ENCODE measurements at regions not wholly inside any gene's neighbourhood (a gene's known extent, or its start where the extent isn't known, plus 50 kb on each side); places are given as distances from the start of the nearest gene placed in this dataset.
"Not testable (repeated sequence)": the region's sequence is repeated elsewhere in the genome, so short reads cannot be mapped to it uniquely, and the experiment has no call there.

- peak; percentile 4 for DNase-seq
Measured at GRCh38 chr3:82587174-82587573, 825.7 kb upstream of the GBE1 start.

- no peak for DNase-seq
Measured at GRCh38 chr3:82586414-82586813, 825.0 kb upstream of the GBE1 start.

GRCh38 chr3:82586002-82586401 lies 824.6 kb upstream of the GBE1 start:
- DNase-seq = not testable (repeated sequence)

DNA sequence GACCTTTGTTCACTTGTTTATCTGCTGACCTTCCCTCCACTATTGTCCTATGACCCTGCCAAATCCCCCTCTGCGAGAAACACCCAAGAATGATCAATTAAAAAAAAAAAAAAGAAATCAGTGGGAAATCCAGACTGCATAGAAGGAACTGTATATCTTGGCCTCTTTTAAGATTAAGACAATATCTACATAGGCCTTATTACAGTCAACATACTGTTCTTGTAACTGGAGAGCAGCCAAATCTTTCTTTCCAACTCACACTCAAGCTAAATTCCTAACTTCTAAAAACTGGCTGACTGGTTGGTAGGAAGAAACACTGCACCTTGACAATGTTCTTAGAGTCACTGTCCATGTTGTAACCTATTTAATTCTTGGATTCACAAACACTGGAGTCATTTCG lies 824.1 kb upstream of the GBE1 start:
- not testable (repeated sequence) for DNase-seq

DNA sequence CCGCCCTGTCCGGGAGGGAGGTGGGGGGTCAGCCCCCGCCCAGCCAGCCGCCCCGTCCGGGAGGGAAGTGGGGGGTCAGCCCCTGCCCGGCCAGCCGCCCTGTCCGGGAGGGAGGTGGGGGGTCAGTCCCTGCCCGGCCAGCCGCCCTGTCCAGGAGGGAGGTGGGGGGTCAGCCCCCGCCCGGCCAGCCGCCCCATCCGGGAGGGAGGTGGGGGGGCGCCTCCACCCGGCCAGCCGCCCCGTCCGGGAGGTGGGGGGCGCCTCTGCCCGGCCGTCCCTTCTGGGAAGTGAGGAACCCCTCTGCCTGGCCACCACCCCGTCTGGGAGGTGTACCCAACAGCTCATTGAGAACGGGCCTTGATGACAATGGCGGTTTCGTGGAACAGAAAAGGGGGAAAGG lies 823.4 kb upstream of the GBE1 start:
- DNase-seq = not testable (repeated sequence)

- DNase-seq = not testable (repeated sequence)
Measured at GRCh38 chr3:82584415-82584814, 823.0 kb upstream of the GBE1 start.

DNA sequence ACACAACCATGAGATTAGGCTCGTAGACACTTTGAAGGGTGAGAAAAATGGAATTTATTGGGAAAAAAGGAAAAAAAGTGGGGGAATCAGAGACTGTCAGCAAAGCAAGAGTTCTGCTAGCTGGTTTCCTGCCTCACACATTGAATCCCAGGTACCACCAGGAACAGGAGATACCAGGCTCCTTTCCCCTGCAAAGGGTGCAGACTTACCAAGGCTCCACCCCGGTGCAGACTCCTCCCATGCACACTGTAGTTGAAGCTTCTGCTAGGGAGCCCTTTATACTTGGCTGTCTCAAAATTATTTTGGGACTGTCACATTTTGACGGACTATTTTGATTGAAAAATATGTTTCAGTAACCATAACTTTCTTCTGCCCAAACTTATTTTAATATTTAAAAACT lies 819.9 kb upstream of the GBE1 start:
- DNase-seq = no peak

DNA sequence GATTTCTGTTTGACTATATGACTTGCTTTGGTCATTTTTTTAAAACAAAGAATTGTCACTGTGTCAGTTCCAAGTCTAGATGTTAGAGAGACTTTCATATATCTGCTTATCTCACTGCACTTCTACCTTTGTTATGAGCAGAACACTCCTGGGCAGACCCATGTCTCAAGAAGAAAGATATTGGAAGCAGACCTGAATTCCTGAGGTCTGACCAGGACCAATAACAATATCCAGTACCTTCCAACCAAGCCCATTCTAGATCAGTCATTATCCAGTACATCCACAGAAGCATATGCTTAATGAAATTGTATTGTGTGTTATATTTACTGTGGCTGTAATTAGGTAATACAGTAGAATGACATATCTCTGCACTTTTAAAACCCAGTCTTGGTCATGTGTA lies 811.3 kb upstream of the GBE1 start:
- no peak for DNase-seq

DNA sequence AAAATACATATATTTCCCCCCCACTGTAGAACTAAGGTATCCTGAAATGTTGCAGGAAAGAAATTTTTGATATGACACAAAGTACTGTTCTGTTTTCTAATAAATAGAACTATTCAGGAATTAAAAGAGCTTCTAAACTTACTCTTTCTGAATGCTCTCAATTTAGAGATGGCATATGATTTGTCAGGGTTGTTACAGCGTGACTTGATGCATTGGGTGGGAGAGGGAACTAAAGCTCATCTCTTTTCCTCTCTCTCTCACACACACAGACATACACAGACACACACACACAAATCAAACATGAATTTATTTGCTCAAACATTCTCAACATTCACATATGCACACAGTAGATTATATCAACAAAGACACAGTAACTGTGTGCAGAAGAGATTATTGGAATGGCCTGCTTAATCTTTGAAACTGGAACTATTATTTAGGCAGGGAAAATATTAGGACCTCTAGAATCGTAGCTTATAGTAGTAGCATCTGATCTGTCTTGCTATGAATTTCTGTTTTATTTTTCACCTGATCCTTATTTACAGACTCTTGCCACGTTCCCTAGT lies 807.4 kb upstream of the GBE1 start:
- DNase-seq = no peak

DNA sequence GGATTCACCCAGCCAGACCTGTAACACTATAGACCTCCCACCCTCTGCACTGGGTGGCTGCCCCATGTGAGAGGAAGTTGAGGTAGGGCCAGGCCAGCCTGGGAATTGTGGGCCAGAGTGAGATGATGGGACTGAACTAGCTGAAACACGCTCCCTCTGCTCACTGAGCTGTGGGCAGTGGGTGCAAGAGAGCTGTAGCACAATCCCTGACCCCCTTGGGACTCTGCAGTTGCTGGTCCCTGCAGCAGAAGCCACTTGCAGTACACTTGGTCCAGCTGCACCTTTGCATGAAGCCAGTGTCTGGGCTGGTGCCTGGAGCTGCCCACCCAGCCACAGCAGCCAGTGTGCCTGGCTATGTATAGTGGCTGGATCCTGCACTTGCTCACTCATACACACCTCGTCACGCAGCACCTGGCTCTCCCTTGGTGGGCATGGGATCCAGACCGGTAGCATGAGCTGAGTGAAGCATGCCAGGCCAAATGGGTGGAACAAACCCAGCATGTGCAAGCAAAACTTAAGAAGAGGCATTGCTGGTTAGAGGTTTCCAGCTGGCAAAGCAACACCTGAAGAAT lies 805.7 kb upstream of the GBE1 start:
- DNase-seq = no peak

DNA sequence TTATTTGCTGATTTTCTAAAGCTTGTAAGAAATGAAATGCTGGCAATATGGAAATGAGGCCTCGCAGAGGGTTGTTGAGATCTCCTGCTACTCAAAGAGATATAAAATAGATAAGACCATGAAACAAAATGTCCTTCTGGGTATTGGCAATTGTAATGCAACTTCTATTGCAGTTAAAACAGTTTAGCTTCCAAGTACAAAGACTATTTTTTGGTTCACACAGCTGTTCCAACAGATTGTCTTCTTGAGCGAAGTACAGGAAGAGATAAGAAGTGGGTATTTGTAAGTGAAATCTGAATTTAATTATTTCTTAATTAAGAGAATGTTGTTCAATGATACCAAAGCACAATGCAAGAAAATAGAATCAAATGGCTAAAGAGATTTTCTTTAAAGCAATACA lies 801.5 kb upstream of the GBE1 start:
- DNase-seq = no peak

DNA sequence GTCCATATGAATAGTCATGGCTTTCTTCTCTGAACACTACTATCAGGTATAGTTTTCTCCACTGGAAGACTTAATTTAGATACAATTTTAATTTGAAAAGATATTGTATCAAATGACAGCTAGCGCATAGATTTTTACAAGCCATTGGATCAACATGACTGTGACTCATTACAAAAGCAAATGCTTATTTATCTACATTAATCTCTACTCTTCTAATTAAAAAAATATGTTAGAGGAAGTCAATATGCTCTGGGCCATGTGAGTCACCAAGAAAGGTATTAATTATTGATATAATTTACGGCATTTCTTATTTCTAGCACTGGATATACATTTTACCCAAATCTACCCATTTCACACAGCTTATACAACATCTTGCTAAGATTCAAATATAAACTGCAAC lies 800.3 kb upstream of the GBE1 start:
- no peak for DNase-seq

DNA sequence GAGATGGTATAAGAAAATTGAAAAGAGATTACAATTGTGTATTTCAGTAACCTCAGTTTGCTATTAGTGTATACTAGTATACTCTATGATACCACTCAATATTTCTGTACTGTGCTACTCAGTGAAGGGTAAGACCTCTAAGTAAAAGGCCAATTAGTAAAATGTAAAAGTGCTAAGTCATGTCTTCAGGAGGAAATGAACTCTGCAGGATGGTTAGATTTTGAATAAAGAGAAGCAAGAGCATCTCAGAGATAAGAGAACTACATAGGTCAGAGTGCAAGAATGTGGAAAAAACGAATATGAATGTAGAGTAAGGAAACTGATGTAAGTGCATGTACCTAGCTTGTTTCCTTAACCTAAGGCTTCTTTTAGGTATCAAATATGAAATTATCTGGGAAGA lies 796.6 kb upstream of the GBE1 start:
- DNase-seq = no peak

- peak; percentile 50 for DNase-seq
Measured at GRCh38 chr3:82556113-82556512, 794.7 kb upstream of the GBE1 start.

DNA sequence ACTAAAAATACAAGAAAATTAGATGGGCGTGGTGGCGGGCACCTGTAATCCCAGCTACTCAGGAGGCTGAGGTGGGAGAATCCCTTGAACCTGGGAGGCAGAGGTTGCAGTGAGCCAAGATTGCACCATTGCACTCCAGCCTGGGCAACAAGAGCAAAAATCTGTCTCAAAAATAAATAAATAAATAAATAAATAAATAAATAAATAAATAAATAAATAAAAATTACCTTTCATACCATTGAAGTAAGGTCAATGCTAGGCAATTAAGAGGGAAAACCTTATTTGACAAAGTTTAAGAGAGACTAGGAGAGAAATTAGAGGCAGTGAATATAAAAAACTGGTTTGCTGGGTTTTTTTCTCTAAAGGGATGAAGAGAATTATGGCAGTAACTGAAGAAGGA lies 781.1 kb upstream of the GBE1 start:
- DNase-seq = not testable (repeated sequence)

- DNase-seq = no peak
Measured at GRCh38 chr3:82521657-82522056, 760.2 kb upstream of the GBE1 start.

- no peak for DNase-seq
Measured at GRCh38 chr3:82520846-82521245, 759.4 kb upstream of the GBE1 start.

- DNase-seq = no peak
Measured at GRCh38 chr3:82509951-82510603, 748.6 kb upstream of the GBE1 start.

DNA sequence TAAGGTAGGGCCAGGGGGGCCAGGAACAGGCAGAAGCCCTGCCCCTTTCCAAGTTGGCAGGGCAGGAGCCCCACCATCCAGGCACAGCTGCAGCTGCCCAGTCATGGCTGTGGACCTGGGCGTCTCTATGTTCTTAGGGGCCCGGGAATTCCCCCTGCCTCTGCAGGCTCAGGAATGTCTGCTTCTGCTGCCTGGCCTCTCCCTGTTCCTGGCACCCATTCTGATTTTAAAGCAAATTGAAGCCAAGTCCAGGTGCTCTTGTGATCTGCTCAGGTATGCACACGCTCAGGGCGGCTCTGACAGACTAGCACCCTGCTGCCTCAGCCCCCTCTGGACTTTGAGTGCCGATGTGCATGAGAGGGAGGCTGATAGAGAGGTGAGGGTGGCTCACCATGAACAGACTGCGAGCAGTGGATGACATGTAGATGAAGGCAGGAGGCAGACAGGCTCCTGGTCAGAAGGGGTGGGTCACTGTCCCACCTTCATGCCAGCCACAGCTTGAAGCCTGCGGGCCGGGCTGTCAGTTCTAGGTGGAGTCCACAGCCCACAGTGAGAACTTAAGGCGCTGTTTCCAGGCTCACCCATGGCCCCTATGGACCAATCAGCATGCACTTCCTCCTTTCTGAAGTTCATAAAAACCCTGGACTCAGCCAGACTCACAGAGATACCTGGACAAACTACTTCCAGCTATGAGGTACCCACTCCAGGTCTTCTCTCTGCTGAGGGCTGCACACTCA lies 747.8 kb upstream of the GBE1 start:
- no peak for DNase-seq

GRCh38 chr3:82506204-82506603 lies 744.8 kb upstream of the GBE1 start:
- no peak for DNase-seq

DNA sequence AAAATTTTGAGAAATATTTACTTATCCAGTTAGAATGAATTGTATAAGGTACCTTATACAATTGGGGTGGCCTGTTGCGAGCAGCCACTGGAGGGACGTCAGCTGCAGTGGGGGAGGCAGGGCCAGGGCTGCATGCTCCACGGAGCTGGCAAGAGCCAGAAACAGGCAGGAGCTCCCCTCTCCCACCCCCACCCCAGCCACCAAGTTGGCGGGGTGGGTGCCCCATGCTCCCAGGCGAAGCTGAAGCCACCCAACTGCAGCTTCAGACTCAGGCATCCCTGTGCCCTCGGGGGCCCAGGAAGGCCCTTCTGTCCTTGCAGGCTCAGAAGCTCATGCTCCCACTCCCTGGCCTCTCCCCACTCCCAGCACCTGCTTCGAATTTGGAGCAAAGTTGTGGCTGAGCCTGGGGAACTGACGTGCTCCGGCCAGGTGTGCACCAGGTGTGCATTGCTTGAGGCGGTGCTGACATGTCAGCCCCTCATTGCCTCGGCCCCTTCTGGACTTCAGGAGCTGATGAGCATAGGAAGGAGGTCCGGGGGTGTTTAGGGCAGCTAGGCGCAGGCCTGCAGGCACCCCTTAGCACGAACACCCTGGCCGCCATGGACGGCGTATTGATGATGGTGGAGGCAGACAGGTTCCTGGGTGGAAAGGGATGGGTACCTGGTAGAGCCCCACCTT lies 743.8 kb upstream of the GBE1 start:
- no peak for DNase-seq

DNA sequence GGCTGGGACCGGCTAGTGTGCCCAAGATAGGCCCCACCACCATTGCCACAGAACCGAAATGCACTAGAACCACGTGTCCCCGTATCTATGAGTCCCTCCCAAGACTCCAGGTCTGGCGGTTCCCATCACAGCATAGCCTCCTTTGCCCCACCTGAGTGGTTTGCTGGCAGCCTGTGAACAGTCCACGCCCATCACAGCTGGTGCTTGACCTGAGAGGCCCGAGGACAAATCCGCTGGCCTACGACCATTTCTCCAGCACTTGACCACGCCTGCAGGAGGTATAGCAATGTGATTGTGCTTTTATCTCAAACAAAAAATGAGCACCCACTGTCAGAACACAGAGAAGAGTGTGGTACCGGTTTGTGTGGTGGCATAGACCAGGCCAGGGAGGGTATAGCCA lies 736.7 kb upstream of the GBE1 start:
- DNase-seq = no peak

GRCh38 chr3:82496890-82497560 lies 735.6 kb upstream of the GBE1 start:
- no peak for DNase-seq
